HepG2 (cell line): ENCODE measurements at regions not wholly inside any gene's neighbourhood (a gene's known extent, or its start where the extent isn't known, plus 50 kb on each side); places are given as distances from the start of the nearest gene placed in this dataset.
"Not testable (repeated sequence)": the region's sequence is repeated elsewhere in the genome, so short reads cannot be mapped to it uniquely, and the experiment has no call there.

Source experiments
- ATAC-seq: fragments of 200-7000 bp; cut with Tn5 transposase; 3 replicates; pipeline ENCODE4 v1.9.1; 2020; ENCODE audit warnings: mild to moderate bottlenecking, moderate library complexity
- BruUV-seq: library from RNA; stranded (reverse); fragments of 400-500 nt; replicated peaks from 2 replicates; lab custom pipeline; 2021; lab: Mats Ljungman, UMichigan
- CTCF ChIA-PET: fragments of 300-600 bp; formaldehyde crosslinking; extraction: SDS; loops from one replicate; lab custom pipeline; 2021; ENCODE audit warnings: low total read pairs, inconsistent platforms, low intra/inter-chr PET ratio; lab: Yijun Ruan, JAX
- POLR2A ChIA-PET: fragments of 350-600 bp; sonication (Branson Sonifier 250); formaldehyde crosslinking; loops from one replicate; lab custom pipeline; 2020; ENCODE audit warnings: antibody characterized with exemption, inconsistent platforms; lab: Yijun Ruan, JAX
- DNase-seq: peaks from one replicate; pipeline ENCODE4 v3.0.0-alpha.2; 2015; ENCODE audit warnings: low spot score
- FAIRE-seq: peaks from 3 replicates; lab custom pipeline; 2011; peaks lifted over from hg19 to GRCh38; lab: Jason Lieb, UNC
- H2AFZ ChIP-seq: one replicate; pipeline ENCODE4 v1.6.1; 2011; ENCODE audit warnings: low read length, inconsistent platforms
- H3K27ac ChIP-seq: fragments of 300-600 bp; 3 replicates; pipeline ENCODE4 v1.8.0; 2011; ENCODE audit warnings: mixed run types, mild to moderate bottlenecking, mixed read lengths, low read length, inconsistent platforms; ENCODE audit not compliant: insufficient read depth; ENCODE audit errors: extremely low read length
- H3K27me3 ChIP-seq, 2 experiments: fragments of 200-600 bp in 1 of 2; 2 replicates in 1 of 2; 3 replicates in 1 of 2; pipeline versions ENCODE4 v1.6.0 to v1.8.0; 2011; ENCODE audit warnings: low read length in 2 of 2, mild to moderate bottlenecking in 2 of 2, moderate library complexity in 2 of 2, inconsistent platforms in 1 of 2; ENCODE audit not compliant: insufficient read depth in 2 of 2, control insufficient read depth in 1 of 2
- H3K36me3 ChIP-seq, 2 experiments: fragments of 200-600 bp in 1 of 2; replicated peaks in 1 of 2; 2 replicates in 1 of 2; 3 replicates in 1 of 2; pipeline versions ENCODE4 v1.5.1 to v1.8.0; 2011; ENCODE audit warnings: low read length in 2 of 2, inconsistent platforms in 1 of 2; ENCODE audit not compliant: insufficient read depth in 2 of 2, control insufficient read depth in 1 of 2
- H3K4me1 ChIP-seq: 2 replicates; pipeline ENCODE4 v1.5.1; 2012; ENCODE audit warnings: low read length, inconsistent platforms; ENCODE audit not compliant: insufficient read depth
- H3K4me2 ChIP-seq: 2 replicates; pipeline ENCODE4 v1.6.0; 2011; ENCODE audit warnings: low read depth, low read length, inconsistent platforms
- H3K4me3 ChIP-seq, 3 experiments: fragments of 200-600 bp in 1 of 3; sonication (generic), shearing (Covaris generic) in 1 of 3; replicated peaks in 1 of 3; 2 replicates each; pipeline ENCODE4 v1.5.1; 2011 to 2016; ENCODE audit warnings: low read length in 3 of 3, inconsistent platforms in 2 of 3, low read depth in 2 of 3, mild to moderate bottlenecking in 2 of 3, control low read depth in 1 of 3, mixed read lengths in 1 of 3; ENCODE audit not compliant: insufficient read depth in 1 of 3
- H3K79me2 ChIP-seq: one replicate; pipeline ENCODE4 v1.6.1; 2011; ENCODE audit warnings: low read length, inconsistent platforms; ENCODE audit not compliant: insufficient read depth
- H3K9ac ChIP-seq: 2 replicates; pipeline ENCODE4 v1.6.0; 2011; ENCODE audit warnings: mild to moderate bottlenecking, low read depth, low read length, inconsistent platforms; ENCODE audit not compliant: insufficient read depth
- H3K9me3 ChIP-seq: 2 replicates; pipeline ENCODE4 v1.5.1; 2012; ENCODE audit warnings: mild to moderate bottlenecking, low read length
- H4K20me1 ChIP-seq: 2 replicates; pipeline ENCODE4 v1.6.0; 2011; ENCODE audit warnings: inconsistent platforms, mild to moderate bottlenecking, low read length, moderate library complexity; ENCODE audit not compliant: insufficient read depth
- JUN ChIP-seq: sonication (generic); formaldehyde crosslinking; IDR thresholded peaks from 2 replicates; pipeline ENCODE4 v1.4.0; 2020; ENCODE audit warnings: mild to moderate bottlenecking, missing genetic modification reagents
- KLF16 ChIP-seq, 2 experiments: sonication (generic) in 1 of 2; formaldehyde crosslinking in 1 of 2; IDR thresholded peaks; 2 replicates each; pipeline versions ENCODE4 v1.6.1 to v1.8.0; 2016 to 2023; ENCODE audit warnings: missing genetic modification reagents in 2 of 2, missing compliant biosample characterization in 1 of 2
- WGBS: methylation state at CpG from one replicate; pipeline ENCODE4 v1.1.6; 2017; ENCODE audit warnings: low lambda C conversion rate; 5-methylcytosine and 5-hydroxymethylcytosine counted together
- in situ Hi-C: cut with HindIII; loops from 2 replicates; pipeline ENCODE4 v1.10.0; 2017; ENCODE audit warnings: low pct_unique_long_range_greater_than_20kb; ENCODE audit not compliant: extremely low pct_ligation_motif_present
- intact Hi-C: fragments of 100-400 bp; cut with micrococcal nuclease; formaldehyde crosslinking; loops from one replicate; pipeline ENCODE4 v1.10.0; 2022; ENCODE audit not compliant: unreplicated experiment

DNA sequence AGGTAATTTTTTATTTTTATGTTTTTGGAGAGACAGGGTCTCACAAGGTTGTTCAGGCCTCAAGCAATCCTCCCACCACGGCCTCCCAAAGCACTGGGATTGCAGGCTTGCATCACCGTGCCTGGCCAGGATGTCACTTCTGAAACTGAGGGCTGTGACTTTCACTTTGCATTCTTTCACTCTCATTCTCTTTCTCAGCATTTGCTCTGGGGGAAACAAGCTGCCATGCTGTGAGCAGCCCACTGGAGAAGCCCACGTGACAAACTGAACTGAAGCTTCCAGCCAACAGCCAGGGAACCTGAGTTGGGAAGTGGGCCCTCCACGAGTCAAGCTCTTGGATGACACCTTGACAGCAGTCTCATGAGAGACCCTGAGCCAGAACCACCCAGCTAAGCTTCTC is 109.4 kb downstream of the C5orf15 start:
- in situ Hi-C loops (no loop called here), intact Hi-C loops (no loop called here)
- 16% methylated on average over 3 of the region's 4 CpGs for WGBS
- H4K20me1 ChIP-seq, result no peaks in the 10 kb centered on the region
- ChIA-PET POLR2A (no interaction called here), CTCF (no interaction called here)
- ATAC-seq (no peak), DNase-seq (no peak), FAIRE-seq (no peak)
- TF ChIP-seq KLF16 (CRISPR knock-in tag; IDR thresholded peaks at IDR 0.05) (no peak), JUN (CRISPR knock-in tag) (no peak)
- no peaks in the 10 kb centered on the region for H3K9me3 ChIP-seq
- no peaks in the 10 kb centered on the region for H3K79me2 ChIP-seq
- no peaks in the 10 kb centered on the region; a peak in 1 of 5 replicates for H3K27me3 ChIP-seq
- H3K4me3 ChIP-seq, result no peak overlapping the region
- no peak overlapping the region for H3K27ac ChIP-seq
- H3K4me1 ChIP-seq, result no peaks in the 10 kb centered on the region
- H3K9ac ChIP-seq, result no peak overlapping the region
- H2AFZ ChIP-seq, result no peak overlapping the region
- no peaks in the 10 kb centered on the region for H3K36me3 ChIP-seq
- no peak overlapping the region for H3K4me2 ChIP-seq
- BruUV-seq, result no TSS peak

DNA sequence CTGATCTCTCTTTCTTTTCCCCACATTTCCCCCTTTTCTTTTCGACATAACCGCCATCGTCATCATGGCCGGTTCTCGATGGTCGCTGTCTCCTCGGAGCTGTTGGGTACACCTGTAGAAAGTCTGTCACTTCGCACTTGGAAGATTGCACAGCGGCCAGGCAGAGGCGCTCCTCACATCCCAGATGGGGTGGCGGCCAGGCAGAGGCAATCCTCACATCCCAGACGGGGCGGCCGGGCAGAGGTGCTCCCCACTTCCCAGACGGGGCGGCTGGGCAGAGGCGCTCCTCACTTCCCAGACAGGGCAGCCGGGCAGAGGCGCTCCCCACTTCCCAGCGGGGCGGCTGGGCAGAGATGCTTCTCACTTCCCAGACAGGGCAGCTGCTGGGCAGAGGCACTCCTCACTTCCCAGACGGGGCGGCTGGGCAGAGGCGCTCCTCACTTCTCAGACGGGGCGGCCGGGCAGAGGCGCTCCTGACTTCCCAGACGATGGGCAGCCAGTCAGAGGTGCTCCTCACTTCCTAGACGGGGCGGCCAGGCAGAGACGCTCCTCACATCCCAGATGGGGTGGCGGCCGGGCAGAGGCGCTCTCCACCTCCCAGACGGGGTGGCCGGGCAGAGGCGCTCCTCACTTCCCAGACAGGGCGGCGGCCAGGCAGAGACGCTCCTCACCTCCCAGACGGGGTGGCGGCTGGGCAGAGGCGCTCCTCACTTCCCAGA is 110.7 kb downstream of the C5orf15 start:
- H3K4me1 ChIP-seq, BruUV-seq, H3K79me2 ChIP-seq, intact Hi-C loops, H3K27me3 ChIP-seq, H4K20me1 ChIP-seq, H3K4me2 ChIP-seq, H3K36me3 ChIP-seq, H3K9me3 ChIP-seq, DNase-seq, H2AFZ ChIP-seq, H3K27ac ChIP-seq, H3K4me3 ChIP-seq, in situ Hi-C loops, POLR2A ChIA-PET, CTCF ChIA-PET, FAIRE-seq, H3K9ac ChIP-seq, ATAC-seq: not testable (repeated sequence)
- 79% methylated on average over 30 of the region's 44 CpGs for WGBS
